ENCODE measurements at regions not wholly inside any gene's neighbourhood (a gene's known extent, or its start where the extent isn't known, plus 50 kb on each side); places are given as distances from the start of the nearest gene placed in this dataset.

- TF ChIP-seq CTCF (conservative IDR thresholded peaks at IDR 0.05; ENCODE audit: low read depth, low read length) = no peak
- no peak overlapping the region for H3K4me3 ChIP-seq (ENCODE audit: low read length)
- DNase-seq (ENCODE audit: low read depth) = no peak
Observed at GRCh38 chr5:113807427-113807991, 294.0 kb downstream of the YTHDC2 start.

DNA sequence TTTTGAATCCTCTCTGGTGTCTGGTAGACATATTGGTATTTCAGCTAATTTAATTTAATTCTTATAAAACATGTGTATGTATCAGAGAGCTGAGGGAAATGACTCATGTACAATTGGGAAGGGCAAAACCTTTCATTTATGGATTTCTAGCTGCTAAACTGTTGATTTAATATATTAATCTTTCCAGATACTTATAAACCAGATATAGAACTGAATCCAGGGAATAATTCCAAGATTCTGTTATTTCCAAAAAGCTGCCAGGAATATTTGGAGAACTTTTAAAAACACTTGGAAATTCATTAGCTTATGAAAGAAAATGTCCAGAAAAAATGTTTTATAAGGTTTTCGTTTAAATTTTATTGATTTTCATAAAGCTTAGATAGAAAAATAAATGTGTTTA lies 295.5 kb downstream of the YTHDC2 start:
- no peak for DNase-seq (ENCODE audit: low read depth)
- TF ChIP-seq CTCF (conservative IDR thresholded peaks at IDR 0.05; ENCODE audit: low read depth, low read length) = no peak

DNA sequence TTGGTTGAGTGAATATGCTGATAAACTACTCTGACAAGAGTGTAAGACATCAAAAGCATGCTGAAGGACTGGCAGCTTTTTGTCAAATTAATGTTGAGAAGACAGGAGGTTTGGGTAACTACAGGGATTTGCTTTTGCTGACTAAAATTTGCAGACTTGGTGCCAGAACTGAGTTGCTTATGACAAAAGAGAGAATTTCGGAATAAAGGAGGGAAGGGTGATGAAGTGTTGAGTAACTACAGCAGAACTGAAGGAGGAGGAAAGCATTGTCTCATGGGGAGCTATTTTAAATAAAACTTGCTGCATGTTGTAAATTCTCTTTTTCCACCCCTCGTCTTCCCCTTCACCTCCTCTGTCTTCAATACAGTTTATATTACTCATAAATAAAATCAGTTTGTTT lies 296.1 kb downstream of the YTHDC2 start:
- no peak for DNase-seq (ENCODE audit: low read depth)
- no peak overlapping the region for H3K4me3 ChIP-seq (ENCODE audit: low read length)
- TF ChIP-seq CTCF (conservative IDR thresholded peaks at IDR 0.05; ENCODE audit: low read depth, low read length) = no peak

More for the DNA sequence above, 295.5 kb downstream of the YTHDC2 start:
- H3K4me3 ChIP-seq (ENCODE audit: low read length) = no peak overlapping the region

DNA sequence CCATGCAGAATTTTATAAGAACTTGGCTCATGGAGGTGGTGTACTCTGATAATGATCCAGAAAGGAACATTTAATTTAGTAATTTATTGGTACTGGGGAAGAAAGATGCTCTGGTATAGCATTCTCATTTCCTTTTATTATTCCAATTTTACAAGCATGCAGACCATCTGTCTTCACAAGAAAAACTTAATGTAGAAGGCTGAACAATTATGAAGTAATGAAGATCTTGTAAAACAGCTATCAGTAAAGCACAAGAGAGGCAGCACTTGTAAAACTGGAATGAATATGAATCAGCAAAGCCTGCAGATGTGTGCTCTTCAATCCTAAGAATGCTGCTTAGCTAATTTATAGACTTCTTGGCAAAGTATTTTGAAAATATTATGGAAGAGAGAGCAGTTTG lies 300.0 kb downstream of the YTHDC2 start:
- DNase-seq (ENCODE audit: low read depth) = no peak

GRCh38 chr5:113817683-113818082 lies 304.2 kb downstream of the YTHDC2 start:
- DNase-seq (ENCODE audit: low read depth) = no peak
- no peak overlapping the region for H3K4me3 ChIP-seq (ENCODE audit: low read length)
- TF ChIP-seq CTCF (conservative IDR thresholded peaks at IDR 0.05; ENCODE audit: low read depth, low read length) = no peak

More for the DNA sequence above, 300.0 kb downstream of the YTHDC2 start:
- no peak for TF ChIP-seq CTCF (conservative IDR thresholded peaks at IDR 0.05; ENCODE audit: low read depth, low read length)
- H3K4me3 ChIP-seq (ENCODE audit: low read length) = no peak overlapping the region

DNA sequence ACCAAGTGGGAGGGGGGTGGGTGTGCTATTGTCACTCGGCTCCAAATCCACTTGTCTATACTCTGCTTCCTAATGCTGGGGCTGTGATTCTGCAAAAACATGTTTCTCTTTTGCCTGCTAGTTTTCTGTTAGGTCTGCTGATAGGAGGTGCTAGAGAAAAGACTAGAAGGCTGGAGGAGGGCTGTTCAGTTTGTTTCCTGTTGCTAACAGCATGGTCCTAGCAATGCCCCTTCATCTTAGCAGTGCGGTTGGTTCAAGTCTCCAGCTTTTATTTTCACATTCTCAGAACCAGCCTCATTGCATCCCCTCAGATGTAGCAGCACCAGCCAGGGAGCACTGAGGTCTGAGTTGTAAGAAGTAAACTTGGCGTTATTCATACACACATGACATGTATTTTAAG lies 310.2 kb downstream of the YTHDC2 start:
- DNase-seq (ENCODE audit: low read depth) = no peak
- TF ChIP-seq CTCF (conservative IDR thresholded peaks at IDR 0.05; ENCODE audit: low read depth, low read length) = no peak
- no peak overlapping the region for H3K4me3 ChIP-seq (ENCODE audit: low read length)

GRCh38 chr5:113824307-113824706 lies 310.8 kb downstream of the YTHDC2 start:
- no peak for TF ChIP-seq CTCF (conservative IDR thresholded peaks at IDR 0.05; ENCODE audit: low read depth, low read length)
- DNase-seq (ENCODE audit: low read depth) = no peak
- no peak overlapping the region for H3K4me3 ChIP-seq (ENCODE audit: low read length)
